ENCODE measurements at regions not wholly inside any gene's neighbourhood (a gene's known extent, or its start where the extent isn't known, plus 50 kb on each side); places are given as distances from the start of the nearest gene placed in this dataset.

DNA sequence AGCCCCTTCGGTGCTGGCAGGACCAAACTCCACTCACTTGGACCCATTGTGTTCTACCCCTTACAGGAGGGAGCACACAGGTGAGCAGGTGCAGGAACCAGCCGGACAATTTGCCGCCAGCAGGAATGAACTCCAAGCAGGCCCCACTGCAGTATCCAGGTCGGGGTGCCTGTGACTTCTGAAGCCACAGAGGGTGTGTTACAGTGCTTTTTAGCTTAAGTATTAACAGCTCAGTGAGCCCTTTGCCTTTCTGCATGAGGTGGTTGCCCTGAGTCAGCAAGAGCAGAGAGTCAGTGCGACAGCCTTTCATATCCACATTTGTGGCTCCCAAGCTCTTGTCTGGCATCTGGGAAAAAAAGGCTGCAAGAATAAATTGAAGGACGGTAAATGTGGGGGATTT lies 366.6 kb upstream of the LRRC4C start:
- intact Hi-C loops (cut with micrococcal nuclease), result no loop called here

GRCh38 chr11:41836431-41836830 lies 377.0 kb upstream of the LRRC4C start:
- Histone ChIP-seq H3K27ac (replicated peaks) (no peak overlapping the region), H3K4me3 (no peak overlapping the region), H3K27me3 (ENCODE audit: low read depth) (no peaks in the 10 kb centered on the region), H3K36me3 (no peaks in the 10 kb centered on the region), H3K4me1 (no peaks in the 10 kb centered on the region), H3K9me3 (replicated peaks) (peaks cover 23% of the 10 kb centered on the region)
- TF ChIP-seq, protein P1, sequence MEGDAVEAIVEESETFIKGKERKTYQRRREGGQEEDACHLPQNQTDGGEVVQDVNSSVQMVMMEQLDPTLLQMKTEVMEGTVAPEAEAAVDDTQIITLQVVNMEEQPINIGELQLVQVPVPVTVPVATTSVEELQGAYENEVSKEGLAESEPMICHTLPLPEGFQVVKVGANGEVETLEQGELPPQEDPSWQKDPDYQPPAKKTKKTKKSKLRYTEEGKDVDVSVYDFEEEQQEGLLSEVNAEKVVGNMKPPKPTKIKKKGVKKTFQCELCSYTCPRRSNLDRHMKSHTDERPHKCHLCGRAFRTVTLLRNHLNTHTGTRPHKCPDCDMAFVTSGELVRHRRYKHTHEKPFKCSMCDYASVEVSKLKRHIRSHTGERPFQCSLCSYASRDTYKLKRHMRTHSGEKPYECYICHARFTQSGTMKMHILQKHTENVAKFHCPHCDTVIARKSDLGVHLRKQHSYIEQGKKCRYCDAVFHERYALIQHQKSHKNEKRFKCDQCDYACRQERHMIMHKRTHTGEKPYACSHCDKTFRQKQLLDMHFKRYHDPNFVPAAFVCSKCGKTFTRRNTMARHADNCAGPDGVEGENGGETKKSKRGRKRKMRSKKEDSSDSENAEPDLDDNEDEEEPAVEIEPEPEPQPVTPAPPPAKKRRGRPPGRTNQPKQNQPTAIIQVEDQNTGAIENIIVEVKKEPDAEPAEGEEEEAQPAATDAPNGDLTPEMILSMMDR (IDR thresholded peaks at IDR 0.05; ENCODE audit: borderline replicate concordance), result no peak
- intact Hi-C loops (cut with micrococcal nuclease), result no loop called here
- DNase-seq, result no peak

More for the DNA sequence above, 366.6 kb upstream of the LRRC4C start:
- Histone ChIP-seq H3K4me1 (no peaks in the 10 kb centered on the region), H3K36me3 (no peaks in the 10 kb centered on the region), H3K4me3 (no peak overlapping the region), H3K27ac (replicated peaks) (no peak overlapping the region), H3K9me3 (replicated peaks) (no peaks in the 10 kb centered on the region), H3K27me3 (ENCODE audit: low read depth) (no peaks in the 10 kb centered on the region)
- TF ChIP-seq, protein P1 (IDR thresholded peaks at IDR 0.05; ENCODE audit: borderline replicate concordance), result no peak
- DNase-seq, result no peak

DNA sequence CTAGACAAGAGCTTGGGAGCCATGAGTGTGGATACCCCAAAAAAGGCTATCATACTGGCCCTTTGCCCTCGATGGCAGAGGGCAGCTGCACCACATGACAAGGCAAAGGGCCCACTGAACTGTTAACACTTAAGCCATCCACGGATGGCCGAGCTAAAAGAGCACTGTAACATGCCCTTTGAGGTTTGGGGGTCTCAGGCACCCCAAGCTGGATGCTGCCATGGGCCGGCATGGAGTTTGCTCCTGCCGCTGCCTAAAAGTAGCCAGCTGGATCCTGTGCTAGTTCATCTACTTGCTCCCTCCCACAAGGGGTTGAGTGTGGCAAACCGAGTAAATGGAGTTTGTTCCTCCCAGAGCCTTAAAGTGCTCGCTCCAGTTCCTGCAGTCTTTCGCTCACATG lies 383.2 kb upstream of the LRRC4C start:
- Histone ChIP-seq H3K36me3 (no peaks in the 10 kb centered on the region), H3K27ac (replicated peaks) (no peak overlapping the region), H3K27me3 (ENCODE audit: low read depth) (no peaks in the 10 kb centered on the region), H3K4me1 (no peaks in the 10 kb centered on the region), H3K9me3 (replicated peaks) (peaks cover 49% of the 10 kb centered on the region), H3K4me3 (no peak overlapping the region)
- TF ChIP-seq, protein P1 (IDR thresholded peaks at IDR 0.05; ENCODE audit: borderline replicate concordance), result no peak
- DNase-seq, result no peak
- intact Hi-C loops (cut with micrococcal nuclease), result no loop called here

GRCh38 chr11:41845066-41845465 lies 385.6 kb upstream of the LRRC4C start:
- intact Hi-C loops (cut with micrococcal nuclease), result no loop called here
- H3K27ac ChIP-seq (replicated peaks), result no peak overlapping the region
- TF ChIP-seq, protein P1 (IDR thresholded peaks at IDR 0.05; ENCODE audit: borderline replicate concordance), result no peak
- no peak overlapping the region for H3K4me3 ChIP-seq
- DNase-seq, result no peak
- peaks cover 34% of the 10 kb centered on the region for H3K9me3 ChIP-seq (replicated peaks)
- H3K36me3 ChIP-seq, result no peaks in the 10 kb centered on the region
- no peaks in the 10 kb centered on the region for H3K27me3 ChIP-seq (ENCODE audit: low read depth)
- H3K4me1 ChIP-seq, result no peaks in the 10 kb centered on the region

DNA sequence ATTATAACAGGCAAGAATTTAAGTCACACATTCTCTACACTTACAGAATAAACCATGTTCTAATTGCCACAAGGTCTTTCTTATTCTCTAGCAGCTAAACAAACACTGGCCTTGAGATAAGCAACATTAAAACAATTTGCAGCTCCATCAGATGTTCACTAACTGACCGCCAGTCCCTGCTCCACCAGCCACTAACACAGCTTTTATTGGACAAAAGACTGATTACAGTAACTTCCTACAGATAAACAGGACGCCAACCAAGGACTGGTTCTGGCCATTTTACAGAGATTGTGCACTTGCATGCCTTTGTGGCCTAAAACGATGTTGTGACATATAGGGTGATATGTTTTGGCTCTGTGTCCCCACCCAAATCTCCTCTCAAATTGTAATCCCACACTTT lies 388.9 kb upstream of the LRRC4C start:
- no peaks in the 10 kb centered on the region for H3K4me1 ChIP-seq
- no peaks in the 10 kb centered on the region for H3K27me3 ChIP-seq (ENCODE audit: low read depth)
- intact Hi-C loops (cut with micrococcal nuclease), result no loop called here
- H3K9me3 ChIP-seq (replicated peaks), result peaks cover 7% of the 10 kb centered on the region
- no peak for DNase-seq
- H3K36me3 ChIP-seq, result no peaks in the 10 kb centered on the region
- H3K4me3 ChIP-seq, result no peak overlapping the region
- H3K27ac ChIP-seq (replicated peaks), result no peak overlapping the region
- TF ChIP-seq, protein P1 (IDR thresholded peaks at IDR 0.05; ENCODE audit: borderline replicate concordance), result no peak

- Histone ChIP-seq H3K4me1 (no peaks in the 10 kb centered on the region), H3K27ac (replicated peaks) (no peak overlapping the region), H3K36me3 (no peaks in the 10 kb centered on the region), H3K4me3 (no peak overlapping the region), H3K9me3 (replicated peaks) (no peaks in the 10 kb centered on the region), H3K27me3 (ENCODE audit: low read depth) (no peaks in the 10 kb centered on the region)
- no peak for DNase-seq
- TF ChIP-seq, protein P1 (IDR thresholded peaks at IDR 0.05; ENCODE audit: borderline replicate concordance), result no peak
- intact Hi-C loops (cut with micrococcal nuclease), result no loop called here
Measured at GRCh38 chr11:41849250-41849649, 389.8 kb upstream of the LRRC4C start.
